GM12865 (cell line): ENCODE measurements at regions not wholly inside any gene's neighbourhood (a gene's known extent, or its start where the extent isn't known, plus 50 kb on each side); places are given as distances from the start of the nearest gene placed in this dataset.

Experiments
- DNase-seq: peaks from one replicate; pipeline ENCODE4 v3.0.0; 2010; ENCODE audit warnings: low read depth
- H3K4me3 ChIP-seq: 2 replicates; pipeline ENCODE4 v1.5.1; 2011; ENCODE audit warnings: mild to moderate bottlenecking, low read depth, low read length, control low read depth
- TF ChIP-seq, protein P1 (sequence below): IDR thresholded peaks from 2 replicates; pipeline ENCODE4 v1.5.1; 2011; ENCODE audit warnings: low read length, control low read depth, low read depth, inconsistent platforms; ENCODE audit not compliant: insufficient read depth; ENCODE audit errors: missing control alignments

DNA sequence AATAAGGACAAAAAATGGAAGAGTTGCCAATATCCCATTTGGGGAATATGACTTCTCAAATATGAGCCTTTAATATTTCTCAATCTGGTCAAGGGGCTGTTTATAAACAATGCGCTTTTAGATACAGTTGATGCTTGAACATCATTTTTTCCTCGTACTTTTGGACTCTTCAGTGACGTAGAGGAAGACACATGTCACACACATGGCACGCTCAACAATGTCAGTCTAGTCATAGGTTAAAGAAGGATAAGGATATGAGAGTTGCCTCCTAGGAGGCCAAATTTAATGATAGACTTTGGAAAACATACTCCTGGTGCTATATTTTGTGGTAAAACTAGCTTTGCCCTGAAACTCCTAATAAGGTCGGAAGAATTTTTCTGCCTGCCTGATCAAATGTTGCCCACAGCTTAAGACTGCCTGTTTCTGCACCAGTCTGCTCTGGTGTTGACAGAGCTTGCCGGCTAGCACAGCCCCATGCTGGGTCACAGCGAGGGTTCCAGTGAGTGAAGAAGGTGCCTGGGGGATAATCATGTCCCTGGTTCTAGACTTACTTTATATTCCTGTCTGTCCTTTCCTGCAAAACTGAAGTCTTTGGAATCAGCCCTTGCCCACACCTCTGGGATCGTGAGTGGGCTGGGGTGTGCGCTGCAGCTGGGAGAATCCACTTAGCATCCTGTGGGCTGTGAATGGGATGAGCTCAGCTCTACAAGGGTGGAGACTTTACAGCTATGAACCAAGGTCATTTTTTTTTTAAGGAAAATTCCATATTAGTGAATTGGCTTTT is 230.8 kb upstream of the IRX4 start:
- no peak overlapping the region for H3K4me3 ChIP-seq
- no peak for DNase-seq
- TF ChIP-seq, protein P1, sequence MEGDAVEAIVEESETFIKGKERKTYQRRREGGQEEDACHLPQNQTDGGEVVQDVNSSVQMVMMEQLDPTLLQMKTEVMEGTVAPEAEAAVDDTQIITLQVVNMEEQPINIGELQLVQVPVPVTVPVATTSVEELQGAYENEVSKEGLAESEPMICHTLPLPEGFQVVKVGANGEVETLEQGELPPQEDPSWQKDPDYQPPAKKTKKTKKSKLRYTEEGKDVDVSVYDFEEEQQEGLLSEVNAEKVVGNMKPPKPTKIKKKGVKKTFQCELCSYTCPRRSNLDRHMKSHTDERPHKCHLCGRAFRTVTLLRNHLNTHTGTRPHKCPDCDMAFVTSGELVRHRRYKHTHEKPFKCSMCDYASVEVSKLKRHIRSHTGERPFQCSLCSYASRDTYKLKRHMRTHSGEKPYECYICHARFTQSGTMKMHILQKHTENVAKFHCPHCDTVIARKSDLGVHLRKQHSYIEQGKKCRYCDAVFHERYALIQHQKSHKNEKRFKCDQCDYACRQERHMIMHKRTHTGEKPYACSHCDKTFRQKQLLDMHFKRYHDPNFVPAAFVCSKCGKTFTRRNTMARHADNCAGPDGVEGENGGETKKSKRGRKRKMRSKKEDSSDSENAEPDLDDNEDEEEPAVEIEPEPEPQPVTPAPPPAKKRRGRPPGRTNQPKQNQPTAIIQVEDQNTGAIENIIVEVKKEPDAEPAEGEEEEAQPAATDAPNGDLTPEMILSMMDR = no peak

DNA sequence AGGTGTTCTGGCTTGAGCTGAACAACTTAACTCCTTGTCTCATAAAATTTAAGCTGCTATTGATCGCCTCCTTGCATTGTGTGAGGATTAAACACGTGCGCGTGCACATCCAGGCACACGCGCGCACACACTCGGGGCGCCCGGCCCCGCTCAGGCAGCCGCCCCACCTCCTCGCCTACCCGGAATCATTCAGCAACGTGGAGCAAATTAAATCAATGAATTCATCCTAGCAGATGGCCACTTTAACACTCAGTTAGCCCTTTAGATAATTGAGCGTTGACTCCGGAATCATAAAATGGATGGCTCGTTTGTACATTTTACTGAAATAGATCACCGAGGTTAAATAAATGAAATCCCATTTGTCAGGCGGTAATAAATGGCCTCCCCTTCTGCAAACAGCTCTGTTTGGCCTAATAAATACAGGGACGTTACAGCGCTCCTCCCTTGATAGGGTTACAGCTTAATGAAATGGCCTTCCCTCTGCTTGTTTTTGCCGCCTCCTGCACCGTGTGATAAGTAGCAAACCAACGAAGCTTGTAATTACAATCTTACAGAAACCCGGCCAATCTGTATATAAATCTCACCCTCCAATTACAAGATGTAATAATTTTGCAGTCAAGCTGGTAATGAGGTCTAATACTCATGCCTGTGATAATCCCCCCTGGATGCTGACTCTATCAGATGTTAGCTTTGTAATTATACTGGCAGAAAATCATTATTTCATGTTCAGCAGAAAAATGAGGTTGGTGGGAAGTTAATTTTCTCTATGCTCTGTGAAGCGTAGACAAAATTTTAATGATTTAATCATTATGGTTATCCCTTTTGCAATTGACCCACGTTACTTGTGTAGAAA is 229.7 kb upstream of the IRX4 start:
- no peak overlapping the region for H3K4me3 ChIP-seq
- TF ChIP-seq, protein P1 = no peak
- no peak for DNase-seq

DNA sequence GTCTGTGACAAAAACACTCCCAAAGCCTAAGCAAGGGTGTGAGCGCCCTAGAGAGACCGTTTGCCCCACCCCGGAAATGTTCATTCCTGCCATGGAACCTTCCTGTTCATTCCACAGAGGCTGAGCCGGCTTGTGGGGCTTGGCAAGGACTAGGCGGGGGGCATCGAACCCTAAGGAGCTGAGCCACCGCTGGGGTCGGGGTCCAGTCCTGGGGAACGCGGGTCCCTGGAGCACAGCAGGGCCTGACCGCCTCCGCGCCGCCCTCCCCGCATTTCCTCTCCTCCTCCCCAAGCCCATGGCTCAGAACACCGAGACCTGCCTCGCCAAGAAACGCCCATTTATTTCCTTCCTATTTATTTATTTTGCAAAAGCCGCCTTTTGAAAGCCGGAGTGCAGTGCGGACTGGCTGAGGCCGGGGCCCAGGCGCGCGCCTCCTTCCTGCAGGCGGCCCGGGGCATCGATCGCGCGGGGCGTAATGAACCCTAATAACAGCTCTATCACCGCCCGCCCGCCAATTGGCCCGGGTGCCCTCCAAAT is 228.9 kb upstream of the IRX4 start:
- TF ChIP-seq, protein P1 = no peak
- DNase-seq = no peak
- no peak overlapping the region for H3K4me3 ChIP-seq

DNA sequence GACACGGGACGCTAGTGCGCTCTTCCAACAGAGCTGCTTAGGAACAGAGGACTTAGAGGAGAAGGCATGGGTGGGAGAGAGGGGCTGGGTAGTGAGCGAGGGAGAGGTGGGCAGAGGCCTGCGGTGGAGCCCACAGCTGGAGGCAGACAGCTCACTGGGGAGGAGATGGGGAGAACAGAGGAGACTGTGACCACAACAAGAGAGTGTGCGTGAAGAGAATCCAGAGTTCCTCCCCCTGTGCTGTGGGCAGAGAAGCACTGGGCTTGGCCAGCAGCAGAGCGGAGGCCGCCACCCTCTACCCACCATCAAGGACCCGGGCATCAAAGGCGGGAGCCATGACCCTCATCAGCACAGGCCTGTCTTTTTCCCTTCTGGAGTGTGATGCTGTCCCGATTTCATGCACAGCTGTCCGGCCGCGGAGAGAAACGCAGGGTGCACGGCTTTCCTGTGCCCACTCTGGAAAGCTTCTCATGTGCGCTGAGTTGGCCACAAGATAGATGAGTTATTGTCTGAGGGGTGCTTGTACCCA is 228.3 kb upstream of the IRX4 start:
- DNase-seq = no peak
- TF ChIP-seq, protein P1 = no peak
- H3K4me3 ChIP-seq = no peak overlapping the region

DNA sequence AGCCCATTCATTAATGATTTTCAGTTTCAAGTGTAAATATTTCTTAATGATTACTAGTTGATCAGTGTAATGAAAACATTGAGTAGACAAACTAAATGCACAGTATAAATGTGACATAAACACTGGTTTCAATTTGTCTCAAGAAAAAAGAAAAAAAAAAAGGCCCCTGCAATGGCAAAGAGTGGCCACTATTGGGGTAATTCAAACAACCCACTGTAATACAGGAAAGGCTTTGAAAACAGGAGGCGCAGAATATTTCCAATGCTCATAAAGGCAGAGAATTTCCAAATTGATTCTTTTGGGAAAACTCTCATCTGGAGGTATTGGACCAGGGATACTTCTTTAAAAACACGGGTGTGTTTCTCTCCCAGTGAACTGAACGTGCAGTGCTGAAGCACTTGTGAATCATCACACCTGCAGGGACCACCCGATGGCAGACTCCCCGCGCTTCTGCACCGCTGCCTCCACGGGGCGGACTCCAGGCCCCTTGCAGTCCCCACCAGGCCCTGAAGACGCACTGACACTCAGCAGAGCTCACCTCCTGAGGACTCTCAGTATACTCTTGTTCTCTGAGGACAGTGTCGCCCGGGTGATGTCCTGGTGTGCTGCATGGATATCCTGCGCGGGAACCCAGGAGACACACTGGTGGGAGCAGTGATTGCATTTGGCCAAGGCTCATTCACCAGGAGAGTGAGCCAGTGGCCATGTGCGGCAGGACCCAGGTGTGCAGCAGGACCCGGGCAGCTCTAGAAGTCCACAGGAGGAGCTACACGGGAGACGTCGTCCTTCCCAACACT is 227.6 kb upstream of the IRX4 start:
- TF ChIP-seq, protein P1 = no peak

DNA sequence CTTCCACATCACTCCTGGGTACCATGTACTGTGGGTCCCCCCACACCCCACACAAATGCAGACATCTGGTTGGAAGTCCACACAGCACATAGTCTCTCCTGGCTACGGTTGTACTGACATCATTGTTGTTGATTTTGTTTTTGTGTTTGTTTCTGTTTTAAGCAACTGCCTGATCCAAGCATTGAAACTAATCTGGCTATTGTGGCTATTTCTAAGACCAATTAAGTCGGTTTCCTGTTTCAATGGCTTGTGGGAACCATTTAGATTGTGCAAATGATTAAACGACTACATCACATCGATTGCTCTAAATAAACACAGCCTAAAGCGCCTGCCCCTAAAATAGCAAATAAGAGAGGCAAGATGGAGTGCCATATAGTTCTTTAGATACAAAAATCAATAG is 226.8 kb upstream of the IRX4 start:
- DNase-seq = no peak
- H3K4me3 ChIP-seq = no peak overlapping the region

More for the DNA sequence above, 227.6 kb upstream of the IRX4 start:
- no peak overlapping the region for H3K4me3 ChIP-seq
- no peak for DNase-seq

More for the DNA sequence above, 226.8 kb upstream of the IRX4 start:
- TF ChIP-seq, protein P1 = no peak
